ENCODE measurements at regions not wholly inside any gene's neighbourhood (a gene's known extent, or its start where the extent isn't known, plus 50 kb on each side); places are given as distances from the start of the nearest gene placed in this dataset.

DNA sequence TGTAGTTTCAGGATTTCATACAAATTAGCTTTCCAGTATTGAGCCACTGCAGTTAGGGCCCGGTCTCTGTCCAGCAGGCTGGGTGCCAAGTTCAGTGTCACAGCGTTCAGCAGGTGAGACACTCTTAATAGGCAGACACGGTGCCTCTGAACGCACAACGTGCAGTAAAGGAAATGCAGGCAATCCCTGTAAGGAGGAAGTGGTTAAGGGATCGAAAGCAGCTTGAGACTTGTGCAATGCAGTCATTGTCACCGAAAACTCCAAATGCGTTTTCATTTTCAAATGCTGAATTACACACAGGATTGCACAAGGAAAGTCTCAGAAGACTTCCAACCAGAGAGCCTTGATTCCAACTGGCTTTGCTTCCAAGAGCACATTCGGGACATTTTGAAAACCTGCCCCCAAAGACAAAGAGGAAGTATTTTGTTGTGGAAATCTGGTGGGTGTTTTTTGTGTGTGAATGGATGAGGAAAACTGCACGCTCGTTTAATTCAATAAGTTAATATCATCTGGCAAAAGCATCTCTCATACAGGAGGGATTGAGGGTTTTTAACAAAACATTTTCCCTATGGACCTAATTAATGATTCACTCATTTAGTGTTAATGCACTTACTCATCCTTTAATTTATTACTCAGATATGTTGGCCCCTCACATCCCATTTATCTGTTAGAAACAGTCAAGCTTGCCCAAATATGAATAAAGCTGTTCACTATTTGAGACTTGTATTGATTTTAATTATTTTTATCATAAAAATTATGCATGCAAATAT is 61.6 kb downstream of the PTGS2 start (continued):
- TF ChIP-seq, protein P1, sequence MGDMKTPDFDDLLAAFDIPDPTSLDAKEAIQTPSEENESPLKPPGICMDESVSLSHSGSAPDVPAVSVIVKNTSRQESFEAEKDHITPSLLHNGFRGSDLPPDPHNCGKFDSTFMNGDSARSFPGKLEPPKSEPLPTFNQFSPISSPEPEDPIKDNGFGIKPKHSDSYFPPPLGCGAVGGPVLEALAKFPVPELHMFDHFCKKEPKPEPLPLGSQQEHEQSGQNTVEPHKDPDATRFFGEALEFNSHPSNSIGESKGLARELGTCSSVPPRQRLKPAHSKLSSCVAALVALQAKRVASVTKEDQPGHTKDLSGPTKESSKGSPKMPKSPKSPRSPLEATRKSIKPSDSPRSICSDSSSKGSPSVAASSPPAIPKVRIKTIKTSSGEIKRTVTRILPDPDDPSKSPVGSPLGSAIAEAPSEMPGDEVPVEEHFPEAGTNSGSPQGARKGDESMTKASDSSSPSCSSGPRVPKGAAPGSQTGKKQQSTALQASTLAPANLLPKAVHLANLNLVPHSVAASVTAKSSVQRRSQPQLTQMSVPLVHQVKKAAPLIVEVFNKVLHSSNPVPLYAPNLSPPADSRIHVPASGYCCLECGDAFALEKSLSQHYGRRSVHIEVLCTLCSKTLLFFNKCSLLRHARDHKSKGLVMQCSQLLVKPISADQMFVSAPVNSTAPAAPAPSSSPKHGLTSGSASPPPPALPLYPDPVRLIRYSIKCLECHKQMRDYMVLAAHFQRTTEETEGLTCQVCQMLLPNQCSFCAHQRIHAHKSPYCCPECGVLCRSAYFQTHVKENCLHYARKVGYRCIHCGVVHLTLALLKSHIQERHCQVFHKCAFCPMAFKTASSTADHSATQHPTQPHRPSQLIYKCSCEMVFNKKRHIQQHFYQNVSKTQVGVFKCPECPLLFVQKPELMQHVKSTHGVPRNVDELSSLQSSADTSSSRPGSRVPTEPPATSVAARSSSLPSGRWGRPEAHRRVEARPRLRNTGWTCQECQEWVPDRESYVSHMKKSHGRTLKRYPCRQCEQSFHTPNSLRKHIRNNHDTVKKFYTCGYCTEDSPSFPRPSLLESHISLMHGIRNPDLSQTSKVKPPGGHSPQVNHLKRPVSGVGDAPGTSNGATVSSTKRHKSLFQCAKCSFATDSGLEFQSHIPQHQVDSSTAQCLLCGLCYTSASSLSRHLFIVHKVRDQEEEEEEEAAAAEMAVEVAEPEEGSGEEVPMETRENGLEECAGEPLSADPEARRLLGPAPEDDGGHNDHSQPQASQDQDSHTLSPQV (IDR thresholded peaks at IDR 0.05), result no peak

DNA sequence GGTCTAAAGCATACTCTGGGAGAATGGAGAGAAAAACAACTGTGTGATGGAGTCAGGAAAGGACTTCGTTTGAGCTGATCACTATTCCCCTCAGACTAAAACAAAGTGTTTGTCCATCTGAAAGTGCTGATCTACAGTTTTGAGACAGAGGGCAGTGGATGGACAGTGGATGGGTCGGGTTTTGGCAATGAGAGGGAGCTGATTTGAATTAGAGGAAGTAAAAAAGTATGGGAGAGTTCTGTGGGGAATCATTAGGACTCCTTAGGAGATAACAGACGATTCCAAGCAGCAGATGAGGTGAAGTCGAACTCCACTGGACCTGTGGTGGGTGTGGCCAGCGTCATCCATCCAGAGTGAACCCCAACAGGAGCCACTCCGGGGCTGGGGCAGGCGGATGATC is 62.3 kb downstream of the PTGS2 start:
- FAIRE-seq (no peak), ATAC-seq (peak; percentile 6; the same call in 1 of the 3 replicates), DNase-seq (ENCODE audit: low read depth, low spot score) (no peak)
- Histone ChIP-seq H3K79me2 (ENCODE audit: control insufficient read depth, insufficient read depth, low read length) (no peaks in the 10 kb centered on the region), H3K4me1 (ENCODE audit: control insufficient read depth, insufficient read depth, low read length) (peaks cover 18% of the 10 kb centered on the region), H3K4me3 (no peak overlapping the region), H3K27ac (ENCODE audit: control insufficient read depth, insufficient read depth) (no peak overlapping the region), H3K36me3 (ENCODE audit: control insufficient read depth in 2 of 2, insufficient read depth in 2 of 2, low read length in 1 of 2) (no peaks in the 10 kb centered on the region), H3K9ac (ENCODE audit: control insufficient read depth, insufficient read depth, low read length) (no peak overlapping the region), H4K20me1 (ENCODE audit: control insufficient read depth, insufficient read depth) (no peaks in the 10 kb centered on the region), H3K4me2 (ENCODE audit: control insufficient read depth, insufficient read depth) (peak overlapping the region; percentile 84; the same call in 1 of the 2 replicates), H2AFZ (ENCODE audit: control insufficient read depth, low read depth, low read length) (no peak overlapping the region; the same call in 1 of the 2 replicates), H3K9me3 (replicated peaks; ENCODE audit: control insufficient read depth, insufficient read depth, low read length) (no peaks in the 10 kb centered on the region), H3K27me3 (replicated peaks in 1 of 2; ENCODE audit: control insufficient read depth in 2 of 2, insufficient read depth in 2 of 2, low read length in 1 of 2) (no peaks in the 10 kb centered on the region)
- BruUV-seq (replicated peaks), result no TSS peak
- TF ChIP-seq YY1 (IDR thresholded peaks at IDR 0.05; ENCODE audit: low read depth, low read length) (no peak), SMAD1 (IDR thresholded peaks at IDR 0.05; ENCODE audit: low read depth, partially characterized antibody) (no peak), MYB (IDR thresholded peaks at IDR 0.05; ENCODE audit: borderline replicate concordance, low read depth, low read length) (no peak), PAX5 (IDR thresholded peaks at IDR 0.05; ENCODE audit: borderline replicate concordance, low read depth, low read length) (no peak), GATAD2B (conservative IDR thresholded peaks at IDR 0.05; ENCODE audit: low read depth) (no peak), E2F4 (IDR thresholded peaks at IDR 0.05; ENCODE audit: low read depth, low read length) (no peak), STAT3 (IDR thresholded peaks at IDR 0.05; ENCODE audit: low read depth, low read length) (no peak), ZNF217 (IDR thresholded peaks at IDR 0.05) (no peak), CHD4 (IDR thresholded peaks at IDR 0.05) (no peak), KDM1A (IDR thresholded peaks at IDR 0.05; ENCODE audit: borderline replicate concordance) (no peak), SIN3A (IDR thresholded peaks at IDR 0.05; ENCODE audit: low read depth, low read length) (no peak), ZSCAN29 (IDR thresholded peaks at IDR 0.05) (no peak)
- TF ChIP-seq, protein P2, sequence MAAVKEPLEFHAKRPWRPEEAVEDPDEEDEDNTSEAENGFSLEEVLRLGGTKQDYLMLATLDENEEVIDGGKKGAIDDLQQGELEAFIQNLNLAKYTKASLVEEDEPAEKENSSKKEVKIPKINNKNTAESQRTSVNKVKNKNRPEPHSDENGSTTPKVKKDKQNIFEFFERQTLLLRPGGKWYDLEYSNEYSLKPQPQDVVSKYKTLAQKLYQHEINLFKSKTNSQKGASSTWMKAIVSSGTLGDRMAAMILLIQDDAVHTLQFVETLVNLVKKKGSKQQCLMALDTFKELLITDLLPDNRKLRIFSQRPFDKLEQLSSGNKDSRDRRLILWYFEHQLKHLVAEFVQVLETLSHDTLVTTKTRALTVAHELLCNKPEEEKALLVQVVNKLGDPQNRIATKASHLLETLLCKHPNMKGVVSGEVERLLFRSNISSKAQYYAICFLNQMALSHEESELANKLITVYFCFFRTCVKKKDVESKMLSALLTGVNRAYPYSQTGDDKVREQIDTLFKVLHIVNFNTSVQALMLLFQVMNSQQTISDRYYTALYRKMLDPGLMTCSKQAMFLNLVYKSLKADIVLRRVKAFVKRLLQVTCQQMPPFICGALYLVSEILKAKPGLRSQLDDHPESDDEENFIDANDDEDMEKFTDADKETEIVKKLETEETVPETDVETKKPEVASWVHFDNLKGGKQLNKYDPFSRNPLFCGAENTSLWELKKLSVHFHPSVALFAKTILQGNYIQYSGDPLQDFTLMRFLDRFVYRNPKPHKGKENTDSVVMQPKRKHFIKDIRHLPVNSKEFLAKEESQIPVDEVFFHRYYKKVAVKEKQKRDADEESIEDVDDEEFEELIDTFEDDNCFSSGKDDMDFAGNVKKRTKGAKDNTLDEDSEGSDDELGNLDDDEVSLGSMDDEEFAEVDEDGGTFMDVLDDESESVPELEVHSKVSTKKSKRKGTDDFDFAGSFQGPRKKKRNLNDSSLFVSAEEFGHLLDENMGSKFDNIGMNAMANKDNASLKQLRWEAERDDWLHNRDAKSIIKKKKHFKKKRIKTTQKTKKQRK (IDR thresholded peaks at IDR 0.05; ENCODE audit: low read depth, low read length), result no peak
- in situ Hi-C loops (cut with MboI), result loop anchor here (10.0 kb wide), 1 partner anchor 187 kb away; no protein-coding TSS in a partner anchor
- WGBS (ENCODE audit: insufficient coverage, insufficient replicate concordance, low lambda C conversion rate, missing lambda C conversion rate), result 68% methylated on average over 7 of the region's 7 CpGs
- intact Hi-C loops (cut with micrococcal nuclease; ENCODE audit: unreplicated experiment), result no loop called here
- SMC1A ChIA-PET (ENCODE audit: uncharacterized antibody, unreplicated experiment), result interaction anchor here (0.6 to 1.3 kb wide), 3 partner anchors 13 to 415 kb away, joined by 3 to 4 read pairs (median 3); no protein-coding TSS in a partner anchor
- RAD21 ChIA-PET (ENCODE audit: unreplicated experiment), result no interaction called here
- CTCF ChIA-PET, result interaction anchor here (1.0 kb wide), 1 partner anchor 9 kb away, joined by 3 read pairs; no protein-coding TSS in a partner anchor
- POLR2A ChIA-PET, result interaction anchor here (0.6 kb wide), 1 partner anchor 49 kb away, joined by 3 read pairs; no protein-coding TSS in a partner anchor
